ENCODE measurements at regions not wholly inside any gene's neighbourhood (a gene's known extent, or its start where the extent isn't known, plus 50 kb on each side); places are given as distances from the start of the nearest gene placed in this dataset.

DNA sequence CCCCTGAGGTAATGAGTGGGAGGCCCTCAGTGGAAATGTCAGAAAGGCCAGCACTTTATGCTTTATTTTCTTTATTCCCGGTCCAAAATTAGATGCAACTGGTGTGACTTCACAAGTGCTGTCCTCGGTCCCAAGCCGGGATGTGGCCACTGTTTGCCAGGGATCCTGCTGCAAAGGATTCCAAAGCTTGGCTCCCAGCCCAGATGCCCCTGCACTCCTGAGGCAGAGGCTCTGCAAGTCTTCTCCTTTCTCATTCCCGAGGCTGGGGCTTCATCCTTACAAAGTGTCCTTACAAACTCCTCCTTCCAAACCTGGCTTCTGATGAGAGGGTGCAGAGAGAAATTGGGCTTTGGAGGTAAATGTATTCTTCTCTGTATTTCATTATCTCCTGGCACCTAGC lies 544.3 kb upstream of the DPP6 start:
- ChIA-PET CTCF (no interaction called here), POLR2A (no interaction called here)
- intact Hi-C loops (cut with micrococcal nuclease; ENCODE audit: unreplicated experiment) (no loop called here), in situ Hi-C loops (cut with HindIII; ENCODE audit: low pct_unique_long_range_greater_than_20kb, low sequenced_read_pairs) (no loop called here)
- Histone ChIP-seq H3K4me3 (ENCODE audit: low read depth in 2 of 2, low read length in 2 of 2) (no peak overlapping the region), H3K4me1 (ENCODE audit: control insufficient read depth, insufficient read depth, low read length) (no peaks in the 10 kb centered on the region), H3K9me3 (ENCODE audit: control insufficient read depth, insufficient read depth, low read depth, low read length) (no peaks in the 10 kb centered on the region), H3K36me3 (ENCODE audit: control insufficient read depth, insufficient read depth, low read length) (no peaks in the 10 kb centered on the region), H3K27ac (ENCODE audit: low read length) (no peak overlapping the region), H3K27me3 (ENCODE audit: control insufficient read depth, insufficient read depth, low read length) (no peaks in the 10 kb centered on the region)
- BruUV-seq (replicated peaks): no TSS peak
- DNase-seq (ENCODE audit: low read depth, low spot score): no peak
- no peak for ATAC-seq
- no peak for TF ChIP-seq TCF7L2 (IDR thresholded peaks at IDR 0.05; ENCODE audit: low read depth, low read length)
- TF ChIP-seq POLR2AphosphoS5 (IDR thresholded peaks at IDR 0.05; ENCODE audit: low read depth, low read length): no peak
- TF ChIP-seq, protein P1, sequence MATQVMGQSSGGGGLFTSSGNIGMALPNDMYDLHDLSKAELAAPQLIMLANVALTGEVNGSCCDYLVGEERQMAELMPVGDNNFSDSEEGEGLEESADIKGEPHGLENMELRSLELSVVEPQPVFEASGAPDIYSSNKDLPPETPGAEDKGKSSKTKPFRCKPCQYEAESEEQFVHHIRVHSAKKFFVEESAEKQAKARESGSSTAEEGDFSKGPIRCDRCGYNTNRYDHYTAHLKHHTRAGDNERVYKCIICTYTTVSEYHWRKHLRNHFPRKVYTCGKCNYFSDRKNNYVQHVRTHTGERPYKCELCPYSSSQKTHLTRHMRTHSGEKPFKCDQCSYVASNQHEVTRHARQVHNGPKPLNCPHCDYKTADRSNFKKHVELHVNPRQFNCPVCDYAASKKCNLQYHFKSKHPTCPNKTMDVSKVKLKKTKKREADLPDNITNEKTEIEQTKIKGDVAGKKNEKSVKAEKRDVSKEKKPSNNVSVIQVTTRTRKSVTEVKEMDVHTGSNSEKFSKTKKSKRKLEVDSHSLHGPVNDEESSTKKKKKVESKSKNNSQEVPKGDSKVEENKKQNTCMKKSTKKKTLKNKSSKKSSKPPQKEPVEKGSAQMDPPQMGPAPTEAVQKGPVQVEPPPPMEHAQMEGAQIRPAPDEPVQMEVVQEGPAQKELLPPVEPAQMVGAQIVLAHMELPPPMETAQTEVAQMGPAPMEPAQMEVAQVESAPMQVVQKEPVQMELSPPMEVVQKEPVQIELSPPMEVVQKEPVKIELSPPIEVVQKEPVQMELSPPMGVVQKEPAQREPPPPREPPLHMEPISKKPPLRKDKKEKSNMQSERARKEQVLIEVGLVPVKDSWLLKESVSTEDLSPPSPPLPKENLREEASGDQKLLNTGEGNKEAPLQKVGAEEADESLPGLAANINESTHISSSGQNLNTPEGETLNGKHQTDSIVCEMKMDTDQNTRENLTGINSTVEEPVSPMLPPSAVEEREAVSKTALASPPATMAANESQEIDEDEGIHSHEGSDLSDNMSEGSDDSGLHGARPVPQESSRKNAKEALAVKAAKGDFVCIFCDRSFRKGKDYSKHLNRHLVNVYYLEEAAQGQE (IDR thresholded peaks at IDR 0.05; ENCODE audit: insufficient read depth in 1 of 2, low read depth in 2 of 2, low read length in 1 of 2): no peak
- TF ChIP-seq SIN3A (IDR thresholded peaks at IDR 0.05; ENCODE audit: borderline replicate concordance, insufficient read depth, low read depth, low read length): no peak
- TF ChIP-seq, protein P2, sequence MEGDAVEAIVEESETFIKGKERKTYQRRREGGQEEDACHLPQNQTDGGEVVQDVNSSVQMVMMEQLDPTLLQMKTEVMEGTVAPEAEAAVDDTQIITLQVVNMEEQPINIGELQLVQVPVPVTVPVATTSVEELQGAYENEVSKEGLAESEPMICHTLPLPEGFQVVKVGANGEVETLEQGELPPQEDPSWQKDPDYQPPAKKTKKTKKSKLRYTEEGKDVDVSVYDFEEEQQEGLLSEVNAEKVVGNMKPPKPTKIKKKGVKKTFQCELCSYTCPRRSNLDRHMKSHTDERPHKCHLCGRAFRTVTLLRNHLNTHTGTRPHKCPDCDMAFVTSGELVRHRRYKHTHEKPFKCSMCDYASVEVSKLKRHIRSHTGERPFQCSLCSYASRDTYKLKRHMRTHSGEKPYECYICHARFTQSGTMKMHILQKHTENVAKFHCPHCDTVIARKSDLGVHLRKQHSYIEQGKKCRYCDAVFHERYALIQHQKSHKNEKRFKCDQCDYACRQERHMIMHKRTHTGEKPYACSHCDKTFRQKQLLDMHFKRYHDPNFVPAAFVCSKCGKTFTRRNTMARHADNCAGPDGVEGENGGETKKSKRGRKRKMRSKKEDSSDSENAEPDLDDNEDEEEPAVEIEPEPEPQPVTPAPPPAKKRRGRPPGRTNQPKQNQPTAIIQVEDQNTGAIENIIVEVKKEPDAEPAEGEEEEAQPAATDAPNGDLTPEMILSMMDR (IDR thresholded peaks at IDR 0.05): no peak

DNA sequence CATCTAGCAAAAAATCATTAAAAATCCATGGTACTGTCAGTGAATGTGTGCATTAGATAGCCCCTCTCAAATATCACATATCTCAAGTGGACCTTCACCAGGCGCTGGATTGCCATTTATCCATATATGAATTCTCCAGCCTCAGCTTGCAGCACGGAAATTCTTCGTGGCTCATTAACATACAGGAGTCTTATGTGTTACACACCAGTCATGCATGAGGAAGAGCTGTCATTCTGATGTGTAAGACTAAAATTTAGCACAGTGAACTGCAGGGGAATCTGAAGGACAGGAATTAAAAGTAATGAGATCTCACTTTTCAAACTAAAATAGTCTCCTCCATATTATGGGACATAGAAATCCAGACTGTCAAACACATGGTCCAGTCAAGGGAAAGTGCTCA lies 542.4 kb upstream of the DPP6 start:
- POLR2A ChIA-PET: no interaction called here

More for the DNA sequence above, 542.4 kb upstream of the DPP6 start:
- no peak for DNase-seq (ENCODE audit: low read depth, low spot score)
- CTCF ChIA-PET: no interaction called here
- in situ Hi-C loops (cut with HindIII; ENCODE audit: low pct_unique_long_range_greater_than_20kb, low sequenced_read_pairs) (no loop called here), intact Hi-C loops (cut with micrococcal nuclease; ENCODE audit: unreplicated experiment) (no loop called here)
- no TSS peak for BruUV-seq (replicated peaks)
- TF ChIP-seq POLR2AphosphoS5 (IDR thresholded peaks at IDR 0.05; ENCODE audit: low read depth, low read length) (no peak), TCF7L2 (IDR thresholded peaks at IDR 0.05; ENCODE audit: low read depth, low read length) (no peak), SIN3A (IDR thresholded peaks at IDR 0.05; ENCODE audit: borderline replicate concordance, insufficient read depth, low read depth, low read length) (no peak)
- TF ChIP-seq, protein P1 (IDR thresholded peaks at IDR 0.05; ENCODE audit: insufficient read depth in 1 of 2, low read depth in 2 of 2, low read length in 1 of 2): no peak
- TF ChIP-seq, protein P2 (IDR thresholded peaks at IDR 0.05): no peak
- Histone ChIP-seq H3K27ac (ENCODE audit: low read length) (no peak overlapping the region), H3K36me3 (ENCODE audit: control insufficient read depth, insufficient read depth, low read length) (no peaks in the 10 kb centered on the region), H3K9me3 (ENCODE audit: control insufficient read depth, insufficient read depth, low read depth, low read length) (no peaks in the 10 kb centered on the region), H3K27me3 (ENCODE audit: control insufficient read depth, insufficient read depth, low read length) (no peaks in the 10 kb centered on the region), H3K4me1 (ENCODE audit: control insufficient read depth, insufficient read depth, low read length) (no peaks in the 10 kb centered on the region), H3K4me3 (ENCODE audit: low read depth in 2 of 2, low read length in 2 of 2) (no peak overlapping the region)
- ATAC-seq: no peak
